Epithelial cell of esophagus (primary cell): ENCODE measurements at regions not wholly inside any gene's neighbourhood (a gene's known extent, or its start where the extent isn't known, plus 50 kb on each side); places are given as distances from the start of the nearest gene placed in this dataset.

Experiments
- DNase-seq: peaks from one replicate; pipeline ENCODE4 v3.0.0; 2010; ENCODE audit warnings: low read depth
- H3K4me3 ChIP-seq: 2 replicates; pipeline ENCODE4 v1.5.1; 2011; ENCODE audit warnings: mild to moderate bottlenecking, low read length, control low read depth
- CTCF ChIP-seq: IDR thresholded peaks from 2 replicates; pipeline ENCODE4 v1.5.1; 2011; ENCODE audit warnings: low read depth, mild to moderate bottlenecking, low read length, control low read depth, inconsistent platforms; ENCODE audit not compliant: insufficient read depth; ENCODE audit errors: missing control alignments

GRCh38 chr20:12331236-12331635 lies 413.5 kb downstream of the BTBD3 start:
- TF ChIP-seq CTCF: no peak
- no peak overlapping the region for H3K4me3 ChIP-seq
- DNase-seq: no peak

- no peak for TF ChIP-seq CTCF
- DNase-seq: no peak
Measured at GRCh38 chr20:12337601-12338000, 419.9 kb downstream of the BTBD3 start.

GRCh38 chr20:12345978-12346377 lies 428.3 kb downstream of the BTBD3 start:
- DNase-seq: no peak
- no peak overlapping the region for H3K4me3 ChIP-seq
- TF ChIP-seq CTCF: no peak

More at GRCh38 chr20:12337601-12338000, 419.9 kb downstream of the BTBD3 start:
- H3K4me3 ChIP-seq: no peak overlapping the region

GRCh38 chr20:12353842-12354241 lies 436.1 kb downstream of the BTBD3 start:
- H3K4me3 ChIP-seq: no peak overlapping the region
- no peak for TF ChIP-seq CTCF
- DNase-seq: no peak

GRCh38 chr20:12354725-12355124 lies 437.0 kb downstream of the BTBD3 start:
- TF ChIP-seq CTCF: no peak
- no peak for DNase-seq
- no peak overlapping the region for H3K4me3 ChIP-seq

- no peak overlapping the region for H3K4me3 ChIP-seq
- TF ChIP-seq CTCF: no peak
- no peak for DNase-seq
Measured at GRCh38 chr20:12355185-12355584, 437.5 kb downstream of the BTBD3 start.

- TF ChIP-seq CTCF: peak; percentile 58
- no peak overlapping the region for H3K4me3 ChIP-seq
- peak; percentile 57 for DNase-seq
Measured at GRCh38 chr20:12358006-12358654, 440.4 kb downstream of the BTBD3 start.
